GM12872 (cell line): ENCODE measurements at regions not wholly inside any gene's neighbourhood (a gene's known extent, or its start where the extent isn't known, plus 50 kb on each side); places are given as distances from the start of the nearest gene placed in this dataset.

ENCODE experiments used
- CTCF ChIP-seq: IDR thresholded peaks from 3 replicates; pipeline ENCODE4 v1.5.1; 2011; ENCODE audit warnings: low read depth, mild to moderate bottlenecking, low read length, moderate library complexity; ENCODE audit not compliant: insufficient read depth

GRCh38 chr3:107189158-107189791, 188.0 kb upstream of the CCDC54 start:
- TF ChIP-seq CTCF, result no peak

GRCh38 chr3:107193116-107193515, 184.1 kb upstream of the CCDC54 start:
- TF ChIP-seq CTCF, result no peak

GRCh38 chr3:107198581-107199181, 178.6 kb upstream of the CCDC54 start:
- TF ChIP-seq CTCF, result no peak

- TF ChIP-seq CTCF, result no peak
Observed at GRCh38 chr3:107201146-107201545, 176.1 kb upstream of the CCDC54 start.

GRCh38 chr3:107204121-107204520, 173.1 kb upstream of the CCDC54 start:
- TF ChIP-seq CTCF, result no peak

GRCh38 chr3:107205358-107205757, 171.9 kb upstream of the CCDC54 start:
- TF ChIP-seq CTCF, result no peak

GRCh38 chr3:107206141-107206540, 171.1 kb upstream of the CCDC54 start:
- TF ChIP-seq CTCF, result peak; percentile 55
